HK-2 (cell line): ENCODE measurements at regions not wholly inside any gene's neighbourhood (a gene's known extent, or its start where the extent isn't known, plus 50 kb on each side); places are given as distances from the start of the nearest gene placed in this dataset.
"Not testable (repeated sequence)": the region's sequence is repeated elsewhere in the genome, so short reads cannot be mapped to it uniquely, and the experiment has no call there.

Source experiments
- DNase-seq: peaks from one replicate; pipeline ENCODE4 v3.0.0-alpha.2; 2018; ENCODE audit not compliant: unreplicated experiment

GRCh38 chr3:139238281-139239030 lies 105.4 kb upstream of the MRPS22 start:
- DNase-seq, result no peak

- no peak for DNase-seq
These were observed 104.3 kb upstream of the MRPS22 start for GRCh38 chr3:139239550-139239949.

GRCh38 chr3:139241783-139242182 lies 102.0 kb upstream of the MRPS22 start:
- no peak for DNase-seq

- no peak for DNase-seq
These were observed 100.1 kb upstream of the MRPS22 start for GRCh38 chr3:139243710-139244109.

- no peak for DNase-seq
These were observed 95.1 kb upstream of the MRPS22 start for GRCh38 chr3:139248593-139249255.

GRCh38 chr3:139251529-139251928 lies 92.3 kb upstream of the MRPS22 start:
- DNase-seq, result no peak

- DNase-seq, result no peak
These were observed 91.1 kb upstream of the MRPS22 start for GRCh38 chr3:139252719-139253118.

- DNase-seq, result no peak
These were observed 85.5 kb upstream of the MRPS22 start for GRCh38 chr3:139258276-139258675.

- no peak for DNase-seq
These were observed 84.4 kb upstream of the MRPS22 start for GRCh38 chr3:139259398-139259797.

GRCh38 chr3:139260041-139260486 lies 83.8 kb upstream of the MRPS22 start:
- no peak for DNase-seq

GRCh38 chr3:139260793-139261736 lies 82.8 kb upstream of the MRPS22 start:
- no peak for DNase-seq

GRCh38 chr3:139261754-139262586 lies 81.8 kb upstream of the MRPS22 start:
- no peak for DNase-seq

GRCh38 chr3:139263798-139264197 lies 80.0 kb upstream of the MRPS22 start:
- no peak for DNase-seq

- no peak for DNase-seq
These were observed 79.4 kb upstream of the MRPS22 start for GRCh38 chr3:139264375-139264774.

GRCh38 chr3:139265131-139266016 lies 78.4 kb upstream of the MRPS22 start:
- DNase-seq, result no peak

GRCh38 chr3:139267300-139268246 lies 76.2 kb upstream of the MRPS22 start:
- no peak for DNase-seq

- no peak for DNase-seq
These were observed 73.8 kb upstream of the MRPS22 start for GRCh38 chr3:139269984-139270383.

- DNase-seq, result not testable (repeated sequence)
These were observed 73.2 kb upstream of the MRPS22 start for GRCh38 chr3:139270652-139271051.

- no peak for DNase-seq
These were observed 63.7 kb upstream of the MRPS22 start for GRCh38 chr3:139280027-139280671.
